ENCODE measurements at regions not wholly inside any gene's neighbourhood (a gene's known extent, or its start where the extent isn't known, plus 50 kb on each side); places are given as distances from the start of the nearest gene placed in this dataset.

DNA sequence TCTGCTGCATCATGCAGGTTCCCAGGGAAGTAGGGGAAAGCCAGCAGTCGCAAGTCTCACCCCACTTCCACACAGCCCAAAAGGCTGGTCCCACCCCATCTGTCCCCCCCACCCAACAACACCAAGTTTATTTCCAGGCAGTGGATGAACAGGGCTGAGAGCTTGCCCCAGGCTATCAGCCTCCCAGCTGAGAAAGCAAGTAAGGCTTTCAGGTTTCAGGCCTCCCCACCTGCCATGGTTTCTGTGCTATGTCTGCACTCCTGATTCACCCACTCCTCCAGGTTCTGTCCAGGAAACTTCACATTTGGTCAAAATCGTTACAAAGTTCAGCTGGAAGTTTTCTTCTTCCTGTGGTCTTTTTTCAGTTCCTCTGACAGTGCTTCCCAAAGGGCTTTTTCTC, 97.5 kb upstream of the HS3ST3A1 start:
- Histone ChIP-seq H3K27ac (no peak overlapping the region), H3K4me2 (ENCODE audit: low read length) (no peak overlapping the region), H3K79me2 (no peaks in the 10 kb centered on the region), H3K4me3 (ENCODE audit: low read depth, low read length) (no peak overlapping the region), H3K9me3 (ENCODE audit: control insufficient read depth, low read length) (no peaks in the 10 kb centered on the region), H3K27me3 (ENCODE audit: control insufficient read depth, insufficient read depth, low read length) (no peaks in the 10 kb centered on the region), H3K4me1 (no peaks in the 10 kb centered on the region), H3K9ac (no peak overlapping the region), H3K36me3 (ENCODE audit: control insufficient read depth, insufficient read depth, low read length) (no peaks in the 10 kb centered on the region), H2AFZ (no peak overlapping the region)
- TF ChIP-seq, protein P1, sequence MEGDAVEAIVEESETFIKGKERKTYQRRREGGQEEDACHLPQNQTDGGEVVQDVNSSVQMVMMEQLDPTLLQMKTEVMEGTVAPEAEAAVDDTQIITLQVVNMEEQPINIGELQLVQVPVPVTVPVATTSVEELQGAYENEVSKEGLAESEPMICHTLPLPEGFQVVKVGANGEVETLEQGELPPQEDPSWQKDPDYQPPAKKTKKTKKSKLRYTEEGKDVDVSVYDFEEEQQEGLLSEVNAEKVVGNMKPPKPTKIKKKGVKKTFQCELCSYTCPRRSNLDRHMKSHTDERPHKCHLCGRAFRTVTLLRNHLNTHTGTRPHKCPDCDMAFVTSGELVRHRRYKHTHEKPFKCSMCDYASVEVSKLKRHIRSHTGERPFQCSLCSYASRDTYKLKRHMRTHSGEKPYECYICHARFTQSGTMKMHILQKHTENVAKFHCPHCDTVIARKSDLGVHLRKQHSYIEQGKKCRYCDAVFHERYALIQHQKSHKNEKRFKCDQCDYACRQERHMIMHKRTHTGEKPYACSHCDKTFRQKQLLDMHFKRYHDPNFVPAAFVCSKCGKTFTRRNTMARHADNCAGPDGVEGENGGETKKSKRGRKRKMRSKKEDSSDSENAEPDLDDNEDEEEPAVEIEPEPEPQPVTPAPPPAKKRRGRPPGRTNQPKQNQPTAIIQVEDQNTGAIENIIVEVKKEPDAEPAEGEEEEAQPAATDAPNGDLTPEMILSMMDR (IDR thresholded peaks at IDR 0.05) = no peak

- H2AFZ ChIP-seq = no peak overlapping the region
- H3K79me2 ChIP-seq = no peaks in the 10 kb centered on the region
- no peak overlapping the region for H3K9ac ChIP-seq
- H3K27ac ChIP-seq = no peak overlapping the region
- no peaks in the 10 kb centered on the region for H3K9me3 ChIP-seq (ENCODE audit: control insufficient read depth, low read length)
- TF ChIP-seq, protein P1 (IDR thresholded peaks at IDR 0.05) = no peak
- no peaks in the 10 kb centered on the region for H3K36me3 ChIP-seq (ENCODE audit: control insufficient read depth, insufficient read depth, low read length)
- H3K27me3 ChIP-seq (ENCODE audit: control insufficient read depth, insufficient read depth, low read length) = no peaks in the 10 kb centered on the region
- no peaks in the 10 kb centered on the region for H3K4me1 ChIP-seq
- H3K4me3 ChIP-seq (ENCODE audit: low read depth, low read length) = no peak overlapping the region
- no peak overlapping the region for H3K4me2 ChIP-seq (ENCODE audit: low read length)
These were observed 100.5 kb upstream of the HS3ST3A1 start for GRCh38 chr17:13702266-13702665.

GRCh38 chr17:13704333-13704732, 102.6 kb upstream of the HS3ST3A1 start:
- H3K4me1 ChIP-seq = no peaks in the 10 kb centered on the region
- no peak overlapping the region for H3K4me3 ChIP-seq (ENCODE audit: low read depth, low read length)
- no peak overlapping the region for H3K9ac ChIP-seq
- no peaks in the 10 kb centered on the region for H3K36me3 ChIP-seq (ENCODE audit: control insufficient read depth, insufficient read depth, low read length)
- H3K4me2 ChIP-seq (ENCODE audit: low read length) = no peak overlapping the region
- H2AFZ ChIP-seq = no peak overlapping the region
- no peaks in the 10 kb centered on the region for H3K79me2 ChIP-seq
- H3K27ac ChIP-seq = no peak overlapping the region
- no peaks in the 10 kb centered on the region for H3K9me3 ChIP-seq (ENCODE audit: control insufficient read depth, low read length)
- TF ChIP-seq, protein P1 (IDR thresholded peaks at IDR 0.05) = no peak
- no peaks in the 10 kb centered on the region for H3K27me3 ChIP-seq (ENCODE audit: control insufficient read depth, insufficient read depth, low read length)

DNA sequence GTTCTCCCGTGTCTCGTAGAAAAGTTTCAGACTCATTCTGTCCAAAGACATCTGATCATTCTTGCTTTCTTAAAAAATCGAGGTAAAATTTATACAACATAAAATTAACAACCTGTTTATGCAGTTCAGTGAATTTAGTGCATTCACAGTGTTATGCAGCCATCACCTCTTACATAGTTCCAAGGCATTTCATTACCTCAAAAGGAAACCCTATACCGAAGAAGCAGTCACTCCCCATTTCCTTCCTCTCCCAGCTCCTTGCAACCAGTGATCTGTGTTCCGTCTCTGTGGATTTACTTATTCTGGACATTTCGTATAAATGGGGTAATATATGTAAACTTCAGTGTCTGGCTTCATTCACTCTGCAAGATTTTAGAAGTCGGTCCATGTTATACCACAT, 103.5 kb upstream of the HS3ST3A1 start:
- H3K9me3 ChIP-seq (ENCODE audit: control insufficient read depth, low read length) = no peaks in the 10 kb centered on the region
- H3K27me3 ChIP-seq (ENCODE audit: control insufficient read depth, insufficient read depth, low read length) = no peaks in the 10 kb centered on the region
- H3K36me3 ChIP-seq (ENCODE audit: control insufficient read depth, insufficient read depth, low read length) = no peaks in the 10 kb centered on the region
- H3K4me2 ChIP-seq (ENCODE audit: low read length) = no peak overlapping the region
- no peaks in the 10 kb centered on the region for H3K79me2 ChIP-seq
- TF ChIP-seq, protein P1 (IDR thresholded peaks at IDR 0.05) = no peak
- H3K27ac ChIP-seq = no peak overlapping the region
- H2AFZ ChIP-seq = no peak overlapping the region
- no peak overlapping the region for H3K9ac ChIP-seq
- no peak overlapping the region for H3K4me3 ChIP-seq (ENCODE audit: low read depth, low read length)
- H3K4me1 ChIP-seq = no peaks in the 10 kb centered on the region

DNA sequence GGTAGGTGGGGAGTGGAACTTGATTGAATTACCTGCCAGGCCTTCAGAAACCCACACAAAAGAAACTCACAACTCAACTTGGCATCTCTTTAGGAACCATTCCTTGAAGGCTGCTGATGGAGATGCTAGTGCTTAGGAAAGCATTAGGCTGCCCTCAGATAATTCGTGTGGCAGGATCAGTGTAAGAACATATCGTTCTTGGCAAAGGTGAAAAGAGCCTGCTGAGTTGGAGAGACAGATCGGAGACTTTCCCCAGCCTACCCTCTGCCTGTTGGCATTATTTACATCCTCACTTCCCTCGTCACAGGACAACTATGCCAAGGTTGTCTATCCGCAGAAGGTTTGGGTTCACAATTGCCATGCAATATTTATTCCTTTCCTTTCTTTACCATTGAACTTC, 120.0 kb upstream of the HS3ST3A1 start:
- no peak overlapping the region for H3K27ac ChIP-seq
- H3K79me2 ChIP-seq = no peaks in the 10 kb centered on the region
- TF ChIP-seq, protein P1 (IDR thresholded peaks at IDR 0.05) = no peak
- H3K4me1 ChIP-seq = no peaks in the 10 kb centered on the region
- no peak overlapping the region for H3K4me2 ChIP-seq (ENCODE audit: low read length)
- no peak overlapping the region for H3K4me3 ChIP-seq (ENCODE audit: low read depth, low read length)
- H2AFZ ChIP-seq = no peak overlapping the region
- no peak overlapping the region for H3K9ac ChIP-seq
- H3K36me3 ChIP-seq (ENCODE audit: control insufficient read depth, insufficient read depth, low read length) = no peaks in the 10 kb centered on the region
- H3K27me3 ChIP-seq (ENCODE audit: control insufficient read depth, insufficient read depth, low read length) = no peaks in the 10 kb centered on the region
- H3K9me3 ChIP-seq (ENCODE audit: control insufficient read depth, low read length) = no peaks in the 10 kb centered on the region
